H9 (cell line): ENCODE measurements at regions not wholly inside any gene's neighbourhood (a gene's known extent, or its start where the extent isn't known, plus 50 kb on each side); places are given as distances from the start of the nearest gene placed in this dataset.

Source experiments
- DNase-seq: peaks from one replicate; pipeline ENCODE4 v3.0.0-alpha.2; 2017
- H2AFZ ChIP-seq: one replicate; pipeline ENCODE4 v1.6.1; 2013; ENCODE audit warnings: mild to moderate bottlenecking, low read length, control low read depth, moderate library complexity
- H2AK5ac ChIP-seq: 2 replicates; pipeline ENCODE4 v1.6.1; 2013; ENCODE audit warnings: low read length, control low read depth, mixed read lengths; ENCODE audit not compliant: insufficient read length
- H2BK120ac ChIP-seq: one replicate; pipeline ENCODE4 v1.6.1; 2013; ENCODE audit warnings: low read depth, mild to moderate bottlenecking, low read length, control low read depth, inconsistent platforms; ENCODE audit not compliant: poor library complexity, severe bottlenecking
- H2BK12ac ChIP-seq: 2 replicates; pipeline ENCODE4 v1.6.1; 2013; ENCODE audit warnings: low read length, control low read depth, mixed read lengths, low read depth; ENCODE audit not compliant: insufficient read length
- H2BK15ac ChIP-seq: 2 replicates; pipeline ENCODE4 v1.6.1; 2013; ENCODE audit warnings: low read depth, low read length, control low read depth
- H2BK20ac ChIP-seq: one replicate; pipeline ENCODE4 v1.6.1; 2013; ENCODE audit warnings: low read depth, mild to moderate bottlenecking, low read length, control low read depth, inconsistent platforms; ENCODE audit not compliant: poor library complexity, severe bottlenecking
- H2BK5ac ChIP-seq: 2 replicates; pipeline ENCODE4 v1.6.1; 2013; ENCODE audit warnings: low read length, control low read depth, mixed read lengths; ENCODE audit not compliant: insufficient read length
- H3K14ac ChIP-seq: 2 replicates; pipeline ENCODE4 v1.6.1; 2013; ENCODE audit warnings: low read length, control low read depth; ENCODE audit not compliant: insufficient read depth
- H3K18ac ChIP-seq: 2 replicates; pipeline ENCODE4 v1.6.1; 2013; ENCODE audit warnings: low read depth, mild to moderate bottlenecking, mixed read lengths, low read length, control low read depth; ENCODE audit not compliant: insufficient read length
- H3K23ac ChIP-seq: 2 replicates; pipeline ENCODE4 v1.6.1; 2013; ENCODE audit warnings: low read length, control low read depth, mixed read lengths, low read depth; ENCODE audit not compliant: insufficient read length
- H3K23me2 ChIP-seq: 2 replicates; pipeline ENCODE4 v1.6.1; 2013; ENCODE audit warnings: low read depth, mild to moderate bottlenecking, mixed read lengths, low read length, control low read depth; ENCODE audit not compliant: insufficient read length, poor library complexity, severe bottlenecking
- H3K27ac ChIP-seq: 2 replicates; pipeline ENCODE4 v1.5.1; 2013; ENCODE audit warnings: low read length, control low read depth, mixed read lengths, low read depth; ENCODE audit not compliant: insufficient read length
- H3K27me3 ChIP-seq: 2 replicates; pipeline ENCODE4 v1.6.1; 2013; ENCODE audit warnings: low read length, control low read depth, inconsistent platforms; ENCODE audit not compliant: insufficient read depth
- H3K4ac ChIP-seq: 2 replicates; pipeline ENCODE4 v1.6.1; 2013; ENCODE audit warnings: low read depth, mild to moderate bottlenecking, control low read depth, inconsistent platforms, low read length, moderate library complexity
- H3K4me1 ChIP-seq: 2 replicates; pipeline ENCODE4 v1.6.1; 2013; ENCODE audit warnings: low read length, control low read depth, inconsistent platforms; ENCODE audit not compliant: insufficient read depth
- H3K4me2 ChIP-seq: 2 replicates; pipeline ENCODE4 v1.6.1; 2013; ENCODE audit warnings: low read length, control low read depth, mixed read lengths; ENCODE audit not compliant: insufficient read length, insufficient read depth
- H3K56ac ChIP-seq: 2 replicates; pipeline ENCODE4 v1.6.1; 2013; ENCODE audit warnings: low read depth, mild to moderate bottlenecking, mixed read lengths, low read length, control low read depth; ENCODE audit not compliant: insufficient read length
- H3K79me1 ChIP-seq: 2 replicates; pipeline ENCODE4 v1.6.1; 2013; ENCODE audit warnings: low read depth, mild to moderate bottlenecking, moderate library complexity, low read length, control low read depth, inconsistent platforms; ENCODE audit not compliant: insufficient read depth, poor library complexity, severe bottlenecking
- H3K79me2 ChIP-seq: 2 replicates; pipeline ENCODE4 v1.6.1; 2013; ENCODE audit warnings: low read length, control low read depth, inconsistent platforms; ENCODE audit not compliant: insufficient read depth
- H3K9ac ChIP-seq: 2 replicates; pipeline ENCODE4 v1.6.1; 2013; ENCODE audit warnings: low read length, control low read depth, mixed read lengths; ENCODE audit not compliant: insufficient read length; ENCODE audit errors: extremely low read depth
- H3K9me3 ChIP-seq: one replicate; pipeline ENCODE4 v1.6.1; 2013; ENCODE audit warnings: low read depth, low read length, inconsistent platforms; ENCODE audit not compliant: control insufficient read depth
- H3T11ph ChIP-seq: one replicate; pipeline ENCODE4 v1.6.1; 2013; ENCODE audit warnings: mild to moderate bottlenecking, low read length, control low read depth, inconsistent platforms
- H4K20me1 ChIP-seq: one replicate; pipeline ENCODE4 v1.6.1; 2013; ENCODE audit not compliant: control insufficient read depth, insufficient read length, insufficient read depth
- H4K5ac ChIP-seq: 2 replicates; pipeline ENCODE4 v1.6.1; 2013; ENCODE audit warnings: low read depth, mild to moderate bottlenecking, mixed read lengths, low read length, control low read depth; ENCODE audit not compliant: insufficient read length
- H4K8ac ChIP-seq: replicated peaks from 2 replicates; pipeline ENCODE4 v1.6.1; 2013; ENCODE audit warnings: low read length, control low read depth, mixed read lengths, low read depth; ENCODE audit not compliant: insufficient read length
- H4K91ac ChIP-seq: 2 replicates; pipeline ENCODE4 v1.6.1; 2013; ENCODE audit warnings: low read depth, mild to moderate bottlenecking, moderate library complexity, mixed read lengths, low read length, control low read depth; ENCODE audit not compliant: insufficient read length
- H3K27ac Mint-ChIP-seq, 3 experiments: 2 replicates in 2 of 3; 3 replicates in 1 of 3; pipeline ENCODE4 v1.8.0; 2020 to 2021; ENCODE audit warnings: mixed read lengths in 3 of 3, mild to moderate bottlenecking in 1 of 3, moderate library complexity in 1 of 3
- H3K27me3 Mint-ChIP-seq: 2 replicates; pipeline ENCODE4 v1.8.0; 2021; ENCODE audit warnings: low read depth, mild to moderate bottlenecking, moderate library complexity, mixed read lengths
- H3K36me3 Mint-ChIP-seq, 3 experiments: 2 replicates in 2 of 3; 3 replicates in 1 of 3; pipeline ENCODE4 v1.8.0; 2020 to 2021; ENCODE audit warnings: low read depth in 3 of 3, mixed read lengths in 3 of 3; ENCODE audit not compliant: insufficient read depth in 1 of 3
- H3K4me1 Mint-ChIP-seq, 2 experiments: 2 replicates each; pipeline ENCODE4 v1.8.0; 2020; ENCODE audit warnings: mixed read lengths in 2 of 2
- H3K4me3 Mint-ChIP-seq, 2 experiments: 2 replicates in 1 of 2; 3 replicates in 1 of 2; pipeline ENCODE4 v1.8.0; 2020 to 2021; ENCODE audit warnings: mild to moderate bottlenecking in 2 of 2, mixed read lengths in 2 of 2, moderate library complexity in 1 of 2
- H3K9me3 Mint-ChIP-seq, 2 experiments: 2 replicates in 1 of 2; 3 replicates in 1 of 2; pipeline ENCODE4 v1.8.0; 2020; ENCODE audit warnings: mild to moderate bottlenecking in 2 of 2, mixed read lengths in 2 of 2, moderate library complexity in 1 of 2
- CTCF ChIP-seq: fragments of 200-600 bp; sonication (generic); conservative IDR thresholded peaks from 3 replicates; pipeline ENCODE4 v1.8.0; 2021; ENCODE audit warnings: antibody characterized with exemption, mild to moderate bottlenecking
- WGBS: extraction: QIAGEN DNeasy Blood & Tissue Kit; methylation state at CpG from one replicate; pipeline ENCODE4 v1.1.7; 2013; ENCODE audit warnings: missing lambda C conversion rate, low lambda C conversion rate, mixed read lengths; ENCODE audit not compliant: insufficient read length; ENCODE audit errors: extremely low coverage; 5-methylcytosine and 5-hydroxymethylcytosine counted together

GRCh38 chr16:60553090-60553757 lies 1483.0 kb downstream of the CDH8 start:
- Histone ChIP-seq H2BK15ac (no peak overlapping the region), H3T11ph (no peak overlapping the region), H2AK5ac (no peak overlapping the region), H2BK20ac (no peak overlapping the region), H3K4me1 (no peaks in the 10 kb centered on the region), H3K9me3 (no peaks in the 10 kb centered on the region), H3K23me2 (no peaks in the 10 kb centered on the region), H3K27me3 (no peaks in the 10 kb centered on the region), H2AFZ (no peak overlapping the region), H4K91ac (no peak overlapping the region), H2BK12ac (no peak overlapping the region), H3K27ac (no peak overlapping the region), H3K14ac (no peak overlapping the region), H3K56ac (no peak overlapping the region), H3K23ac (no peak overlapping the region), H2BK120ac (no peak overlapping the region), H2BK5ac (no peak overlapping the region), H3K4me2 (no peak overlapping the region), H3K4ac (no peak overlapping the region), H4K8ac (no peak overlapping the region), H3K9ac (no peak overlapping the region), H4K20me1 (no peaks in the 10 kb centered on the region), H4K5ac (no peak overlapping the region), H3K18ac (no peak overlapping the region), H3K79me1 (no peaks in the 10 kb centered on the region), H3K79me2 (no peaks in the 10 kb centered on the region)
- H3K36me3 Mint-ChIP-seq = no peaks in the 10 kb centered on the region
- TF ChIP-seq CTCF = no peak
- no peaks in the 10 kb centered on the region for H3K27me3 Mint-ChIP-seq
- H3K4me1 Mint-ChIP-seq = peaks cover 15% of the 10 kb centered on the region in 2 experiments
- WGBS = no CpG with 5 or more reads among the region's 3 CpGs
- H3K27ac Mint-ChIP-seq = 0 out of 7 replicates have a peak overlapping the region, but pooled peaks of 1 of the 3 experiments have one; percentile 68
- no peaks in the 10 kb centered on the region for H3K9me3 Mint-ChIP-seq
- H3K4me3 Mint-ChIP-seq = no peak overlapping the region
- no peak for DNase-seq
